K562 (cell line): ENCODE measurements at regions not wholly inside any gene's neighbourhood (a gene's known extent, or its start where the extent isn't known, plus 50 kb on each side); places are given as distances from the start of the nearest gene placed in this dataset.

Experiments used
- ATAC-seq: fragments of 200-7000 bp; cut with Tn5 transposase; 3 replicates; pipeline ENCODE4 v1.9.1; 2020; ENCODE audit warnings: moderate library complexity
- BruUV-seq: library from RNA; stranded (reverse); fragments of 400-500 nt; replicated peaks from 2 replicates; lab custom pipeline; 2021; lab: Mats Ljungman, UMichigan
- CTCF ChIA-PET: fragments of 300-600 bp; formaldehyde crosslinking; extraction: SDS; loops from one replicate; lab custom pipeline; 2021; ENCODE audit warnings: low intra/inter-chr PET ratio; lab: Yijun Ruan, JAX
- POLR2A ChIA-PET: fragments of 300-600, 350-650 bp; sonication (Branson Sonifier 250); formaldehyde crosslinking; extraction: SDS; loops from one replicate; lab custom pipeline; 2021; ENCODE audit warnings: antibody characterized with exemption, inconsistent platforms; lab: Yijun Ruan, JAX
- DNase-seq, 4 experiments: peaks; one replicate each; pipeline versions ENCODE4 v3.0.0 to v3.0.0-alpha.2; 2011 to 2018; ENCODE audit warnings: low spot score in 3 of 4, mixed read lengths in 3 of 4; ENCODE audit errors: extremely low read depth in 1 of 4
- FAIRE-seq: peaks from 2 replicates; lab custom pipeline; 2011; peaks lifted over from hg19 to GRCh38; lab: Jason Lieb, UNC
- H2AFZ ChIP-seq: 2 replicates; pipeline ENCODE4 v1.6.0; 2011; ENCODE audit warnings: low read depth, low read length, control low read depth, inconsistent platforms
- H3K27ac ChIP-seq: fragments of 200-600 bp; 3 replicates; pipeline ENCODE4 v1.8.0; 2011; ENCODE audit warnings: low read depth, mild to moderate bottlenecking, control low read depth, inconsistent platforms, low read length, moderate library complexity, mixed read lengths; ENCODE audit errors: extremely low read depth
- H3K27me3 ChIP-seq, 2 experiments: fragments of 300-600 bp in 1 of 2; 2 replicates in 1 of 2; 3 replicates in 1 of 2; pipeline versions ENCODE4 v1.6.0 to v1.8.0; 2011; ENCODE audit warnings: inconsistent platforms in 2 of 2, low read length in 2 of 2, mild to moderate bottlenecking in 1 of 2, mixed read lengths in 1 of 2, moderate library complexity in 1 of 2; ENCODE audit not compliant: control insufficient read depth in 2 of 2, insufficient read depth in 2 of 2
- H3K36me3 ChIP-seq: fragments of 300-600 bp; 3 replicates; pipeline ENCODE4 v1.8.0; 2011; ENCODE audit warnings: mild to moderate bottlenecking, low read length, inconsistent platforms; ENCODE audit not compliant: control insufficient read depth, insufficient read depth
- H3K4me1 ChIP-seq, 2 experiments: fragments of 200-600 bp in 1 of 2; replicated peaks in 1 of 2; 2 replicates in 1 of 2; 3 replicates in 1 of 2; pipeline versions ENCODE4 v1.5.1 to v1.8.0; 2011; ENCODE audit warnings: inconsistent platforms in 2 of 2, low read length in 2 of 2, mild to moderate bottlenecking in 1 of 2, mixed read lengths in 1 of 2, moderate library complexity in 1 of 2; ENCODE audit not compliant: control insufficient read depth in 2 of 2, insufficient read depth in 2 of 2
- H3K4me2 ChIP-seq: 2 replicates; pipeline ENCODE4 v1.6.1; 2011; ENCODE audit warnings: low read length, control low read depth, inconsistent platforms, mixed read lengths; ENCODE audit not compliant: insufficient read depth
- H3K4me3 ChIP-seq: fragments of 200-600 bp; sonication (generic), shearing (Covaris generic); 2 replicates; pipeline ENCODE4 v1.5.1; 2016; ENCODE audit warnings: control low read depth, inconsistent platforms
- H3K79me2 ChIP-seq: fragments of 200-600 bp; 3 replicates; pipeline ENCODE4 v1.8.0; 2011; ENCODE audit warnings: low read length, inconsistent platforms; ENCODE audit not compliant: control insufficient read depth, insufficient read depth
- H3K9ac ChIP-seq, 2 experiments: 2 replicates each; pipeline versions ENCODE4 v1.6.0 to v1.6.1; 2011; ENCODE audit warnings: low read depth in 2 of 2, low read length in 2 of 2, control low read depth in 1 of 2, inconsistent platforms in 1 of 2, mild to moderate bottlenecking in 1 of 2, mixed read lengths in 1 of 2; ENCODE audit not compliant: insufficient read depth in 1 of 2
- H3K9me1 ChIP-seq: one replicate; pipeline ENCODE4 v1.6.0; 2011; ENCODE audit warnings: inconsistent platforms, mild to moderate bottlenecking, low read length, moderate library complexity; ENCODE audit not compliant: control insufficient read depth, insufficient read depth
- H3K9me3 ChIP-seq: replicated peaks from 2 replicates; pipeline ENCODE4 v1.5.1; 2011; ENCODE audit warnings: low read depth, low read length, inconsistent platforms; ENCODE audit not compliant: control insufficient read depth, insufficient read depth
- H4K20me1 ChIP-seq: replicated peaks from 2 replicates; pipeline ENCODE4 v1.6.1; 2011; ENCODE audit warnings: low read length, inconsistent platforms, mixed read lengths; ENCODE audit not compliant: control insufficient read depth, insufficient read depth
- RHOXF2B ChIP-seq: fragments of 250-450 bp; sonication (Bioruptor Pico); conservative IDR thresholded peaks from 2 replicates; pipeline ENCODE4 v1.5.1; 2021
- WGBS: fragments of 100-300 bp; shearing (Covaris generic); methylation state at CpG from one replicate; pipeline ENCODE4 v1.1.6; 2016; ENCODE audit warnings: low coverage, mixed read lengths; ENCODE audit not compliant: insufficient coverage; ENCODE audit errors: missing lambda C conversion rate; 5-methylcytosine and 5-hydroxymethylcytosine counted together
- in situ Hi-C: fragments of 300-500 bp; cut with MboI; formaldehyde crosslinking; loops from 4 replicates; pipeline ENCODE4 v1.15.0; 2018; ENCODE audit warnings: inconsistent platforms, mixed read lengths
- intact Hi-C: fragments of 100-400 bp; cut with micrococcal nuclease; formaldehyde crosslinking; loops from 2 replicates; pipeline ENCODE4 v1.14.2; 2022
- TF ChIP-seq, protein P1 (sequence below), 2 experiments: fragments of 450-650 bp in 1 of 2; IDR thresholded peaks; 2 replicates each; pipeline ENCODE4 v1.6.1; 2011 to 2017; ENCODE audit warnings: low read depth in 2 of 2, antibody characterized with exemption in 1 of 2, borderline replicate concordance in 1 of 2, low read length in 1 of 2, mild to moderate bottlenecking in 1 of 2, mixed read lengths in 1 of 2; ENCODE audit not compliant: control insufficient read depth in 1 of 2

GRCh38 chr22:47586038-47586437 lies 823.6 kb downstream of the TBC1D22A start:
- no peak for ATAC-seq
- in situ Hi-C loops = loop anchor here (25.0 kb wide), 1 partner anchor 901 kb away; a partner anchor contains a TSS

More at GRCh38 chr22:47586038-47586437, 823.6 kb downstream of the TBC1D22A start:
- no peak overlapping the region for H3K4me2 ChIP-seq
- H2AFZ ChIP-seq = no peak overlapping the region
- POLR2A ChIA-PET = no interaction called here
- H3K4me1 ChIP-seq = no peaks in the 10 kb centered on the region
- no peak overlapping the region for H3K4me3 ChIP-seq
- TF ChIP-seq RHOXF2B (CRISPR knock-in tag) = no peak
- TF ChIP-seq, protein P1, sequence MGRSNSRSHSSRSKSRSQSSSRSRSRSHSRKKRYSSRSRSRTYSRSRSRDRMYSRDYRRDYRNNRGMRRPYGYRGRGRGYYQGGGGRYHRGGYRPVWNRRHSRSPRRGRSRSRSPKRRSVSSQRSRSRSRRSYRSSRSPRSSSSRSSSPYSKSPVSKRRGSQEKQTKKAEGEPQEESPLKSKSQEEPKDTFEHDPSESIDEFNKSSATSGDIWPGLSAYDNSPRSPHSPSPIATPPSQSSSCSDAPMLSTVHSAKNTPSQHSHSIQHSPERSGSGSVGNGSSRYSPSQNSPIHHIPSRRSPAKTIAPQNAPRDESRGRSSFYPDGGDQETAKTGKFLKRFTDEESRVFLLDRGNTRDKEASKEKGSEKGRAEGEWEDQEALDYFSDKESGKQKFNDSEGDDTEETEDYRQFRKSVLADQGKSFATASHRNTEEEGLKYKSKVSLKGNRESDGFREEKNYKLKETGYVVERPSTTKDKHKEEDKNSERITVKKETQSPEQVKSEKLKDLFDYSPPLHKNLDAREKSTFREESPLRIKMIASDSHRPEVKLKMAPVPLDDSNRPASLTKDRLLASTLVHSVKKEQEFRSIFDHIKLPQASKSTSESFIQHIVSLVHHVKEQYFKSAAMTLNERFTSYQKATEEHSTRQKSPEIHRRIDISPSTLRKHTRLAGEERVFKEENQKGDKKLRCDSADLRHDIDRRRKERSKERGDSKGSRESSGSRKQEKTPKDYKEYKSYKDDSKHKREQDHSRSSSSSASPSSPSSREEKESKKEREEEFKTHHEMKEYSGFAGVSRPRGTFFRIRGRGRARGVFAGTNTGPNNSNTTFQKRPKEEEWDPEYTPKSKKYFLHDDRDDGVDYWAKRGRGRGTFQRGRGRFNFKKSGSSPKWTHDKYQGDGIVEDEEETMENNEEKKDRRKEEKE (IDR thresholded peaks at IDR 0.05; ENCODE audit: borderline replicate concordance in 1 of 2, control insufficient read depth in 1 of 2, low read depth in 2 of 2, low read length in 1 of 2) = no peak
- no peaks in the 10 kb centered on the region for H3K79me2 ChIP-seq
- H3K9ac ChIP-seq = no peak overlapping the region
- DNase-seq (no peak), FAIRE-seq (no peak)
- CTCF ChIA-PET = no interaction called here
- peaks cover 0 to 15% of the 10 kb centered on the region in 2 experiments; a peak in 2 of 5 replicates for H3K27me3 ChIP-seq
- 0% methylated on average over 2 of the region's 3 CpGs for WGBS
- BruUV-seq = no TSS peak
- no peaks in the 10 kb centered on the region for H3K9me3 ChIP-seq
- no peaks in the 10 kb centered on the region; the same call in 1 of the 2 replicates for H4K20me1 ChIP-seq
- H3K9me1 ChIP-seq = no peaks in the 10 kb centered on the region
- no peak overlapping the region for H3K27ac ChIP-seq
- intact Hi-C loops = no loop called here
- no peaks in the 10 kb centered on the region for H3K36me3 ChIP-seq
